ENCODE measurements at regions not wholly inside any gene's neighbourhood (a gene's known extent, or its start where the extent isn't known, plus 50 kb on each side); places are given as distances from the start of the nearest gene placed in this dataset.

GRCh38 chr6:138667408-138667807 is 106.2 kb upstream of the CCDC28A start:
- Mint-ChIP-seq H3K36me3 (no peaks in the 10 kb centered on the region), H3K27ac (peak overlapping the region; percentile 62; the same call in 1 of the 2 replicates), H3K27me3 (ENCODE audit: low read depth) (no peaks in the 10 kb centered on the region), H3K4me1 (peaks cover 28% of the 10 kb centered on the region), H3K4me3 (no peak overlapping the region), H3K9me3 (no peaks in the 10 kb centered on the region)
- CTCF ChIA-PET, result no interaction called here
- POLR2A ChIA-PET, result no interaction called here
- DNase-seq (ENCODE audit: low spot score), result no peak
- TF ChIP-seq E2F5 (CRISPR knock-in tag; IDR thresholded peaks at IDR 0.05) (no peak), CREB1 (CRISPR knock-in tag; IDR thresholded peaks at IDR 0.05) (no peak), NFYB (CRISPR knock-in tag; conservative IDR thresholded peaks at IDR 0.05; ENCODE audit: low read depth) (no peak), NR3C1 (CRISPR knock-in tag; conservative IDR thresholded peaks at IDR 0.05; ENCODE audit: low read depth) (no peak), KAT7 (CRISPR knock-in tag; IDR thresholded peaks at IDR 0.05; ENCODE audit: borderline replicate concordance) (no peak)
- TF ChIP-seq, protein P1, sequence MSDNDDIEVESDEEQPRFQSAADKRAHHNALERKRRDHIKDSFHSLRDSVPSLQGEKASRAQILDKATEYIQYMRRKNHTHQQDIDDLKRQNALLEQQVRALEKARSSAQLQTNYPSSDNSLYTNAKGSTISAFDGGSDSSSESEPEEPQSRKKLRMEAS (CRISPR knock-in tag; IDR thresholded peaks at IDR 0.05), result no peak
- ATAC-seq, result no peak

DNA sequence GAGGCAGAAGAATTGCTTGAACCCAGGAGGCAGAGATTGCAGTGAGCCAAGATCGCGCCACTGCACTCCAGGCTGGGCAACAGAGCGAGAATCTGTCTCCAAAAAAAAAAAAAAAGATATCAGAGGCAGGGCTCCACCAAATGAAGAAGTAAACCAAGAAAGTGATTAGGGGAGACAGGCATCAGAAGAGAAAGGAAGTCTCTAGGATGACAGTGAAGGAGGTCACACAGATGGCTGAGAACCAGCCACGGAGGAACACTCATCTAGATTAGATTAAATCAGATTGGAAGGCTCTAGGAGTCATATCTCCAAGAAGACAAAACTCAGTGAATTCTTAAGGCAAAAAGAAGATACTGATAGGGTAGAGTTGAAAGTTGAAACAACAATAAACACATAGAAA is 102.2 kb upstream of the CCDC28A start:
- DNase-seq (ENCODE audit: low spot score) (no peak), ATAC-seq (no peak)
- CTCF ChIA-PET, result interaction anchor here (0.6 to 0.9 kb wide), 2 partner anchors 10 to 20 kb away, joined by 3 read pairs; no protein-coding TSS in a partner anchor
- Mint-ChIP-seq H3K27me3 (ENCODE audit: low read depth) (no peaks in the 10 kb centered on the region), H3K27ac (no peak overlapping the region), H3K36me3 (peaks cover 6% of the 10 kb centered on the region; the same call in 1 of the 2 replicates), H3K9me3 (no peaks in the 10 kb centered on the region; the same call in none of the 2 replicates), H3K4me3 (no peak overlapping the region), H3K4me1 (peaks cover 26% of the 10 kb centered on the region)
- TF ChIP-seq E2F1 (CRISPR knock-in tag; IDR thresholded peaks at IDR 0.05) (no peak), JUN (CRISPR knock-in tag; IDR thresholded peaks at IDR 0.05) (no peak), ZNF219 (CRISPR knock-in tag; IDR thresholded peaks at IDR 0.05; ENCODE audit: borderline replicate concordance) (no peak), PREB (CRISPR knock-in tag; IDR thresholded peaks at IDR 0.05; ENCODE audit: borderline replicate concordance) (no peak), ESRRA (CRISPR knock-in tag; IDR thresholded peaks at IDR 0.05; ENCODE audit: borderline replicate concordance) (no peak), TP53 (CRISPR knock-in tag; IDR thresholded peaks at IDR 0.05) (no peak), ATF6 (CRISPR knock-in tag; IDR thresholded peaks at IDR 0.05) (no peak)
- TF ChIP-seq, protein P2, sequence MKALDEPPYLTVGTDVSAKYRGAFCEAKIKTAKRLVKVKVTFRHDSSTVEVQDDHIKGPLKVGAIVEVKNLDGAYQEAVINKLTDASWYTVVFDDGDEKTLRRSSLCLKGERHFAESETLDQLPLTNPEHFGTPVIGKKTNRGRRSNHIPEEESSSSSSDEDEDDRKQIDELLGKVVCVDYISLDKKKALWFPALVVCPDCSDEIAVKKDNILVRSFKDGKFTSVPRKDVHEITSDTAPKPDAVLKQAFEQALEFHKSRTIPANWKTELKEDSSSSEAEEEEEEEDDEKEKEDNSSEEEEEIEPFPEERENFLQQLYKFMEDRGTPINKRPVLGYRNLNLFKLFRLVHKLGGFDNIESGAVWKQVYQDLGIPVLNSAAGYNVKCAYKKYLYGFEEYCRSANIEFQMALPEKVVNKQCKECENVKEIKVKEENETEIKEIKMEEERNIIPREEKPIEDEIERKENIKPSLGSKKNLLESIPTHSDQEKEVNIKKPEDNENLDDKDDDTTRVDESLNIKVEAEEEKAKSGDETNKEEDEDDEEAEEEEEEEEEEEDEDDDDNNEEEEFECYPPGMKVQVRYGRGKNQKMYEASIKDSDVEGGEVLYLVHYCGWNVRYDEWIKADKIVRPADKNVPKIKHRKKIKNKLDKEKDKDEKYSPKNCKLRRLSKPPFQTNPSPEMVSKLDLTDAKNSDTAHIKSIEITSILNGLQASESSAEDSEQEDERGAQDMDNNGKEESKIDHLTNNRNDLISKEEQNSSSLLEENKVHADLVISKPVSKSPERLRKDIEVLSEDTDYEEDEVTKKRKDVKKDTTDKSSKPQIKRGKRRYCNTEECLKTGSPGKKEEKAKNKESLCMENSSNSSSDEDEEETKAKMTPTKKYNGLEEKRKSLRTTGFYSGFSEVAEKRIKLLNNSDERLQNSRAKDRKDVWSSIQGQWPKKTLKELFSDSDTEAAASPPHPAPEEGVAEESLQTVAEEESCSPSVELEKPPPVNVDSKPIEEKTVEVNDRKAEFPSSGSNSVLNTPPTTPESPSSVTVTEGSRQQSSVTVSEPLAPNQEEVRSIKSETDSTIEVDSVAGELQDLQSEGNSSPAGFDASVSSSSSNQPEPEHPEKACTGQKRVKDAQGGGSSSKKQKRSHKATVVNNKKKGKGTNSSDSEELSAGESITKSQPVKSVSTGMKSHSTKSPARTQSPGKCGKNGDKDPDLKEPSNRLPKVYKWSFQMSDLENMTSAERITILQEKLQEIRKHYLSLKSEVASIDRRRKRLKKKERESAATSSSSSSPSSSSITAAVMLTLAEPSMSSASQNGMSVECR (CRISPR knock-in tag; IDR thresholded peaks at IDR 0.05; ENCODE audit: borderline replicate concordance), result no peak
- POLR2A ChIA-PET, result no interaction called here

Data from WTC11 (cell line).